Lower lobe of right lung (tissue), 2 donors: ENCODE measurements at regions not wholly inside any gene's neighbourhood (a gene's known extent, or its start where the extent isn't known, plus 50 kb on each side); places are given as distances from the start of the nearest gene placed in this dataset.

Experiments used
- ATAC-seq, 2 donors: fragments of 200-7000 bp; cut with Tn5 transposase; one replicate each; pipeline ENCODE4 v1.9.1; 2020 to 2022; ENCODE audit warnings: mild to moderate bottlenecking in 2 of 2, moderate library complexity in 2 of 2
- DNase-seq: peaks from one replicate; pipeline ENCODE4 v3.0.0-alpha.2; 2020
- H3K27ac ChIP-seq: fragments of 200-600 bp; one replicate; pipeline ENCODE4 v1.8.0; 2022
- H3K27me3 ChIP-seq: fragments of 200-600 bp; one replicate; pipeline ENCODE4 v1.8.0; 2022; ENCODE audit warnings: low read depth
- H3K36me3 ChIP-seq: fragments of 200-600 bp; one replicate; pipeline ENCODE4 v1.8.0; 2022; ENCODE audit warnings: mild to moderate bottlenecking
- H3K4me1 ChIP-seq: fragments of 200-600 bp; one replicate; pipeline ENCODE4 v1.8.0; 2022
- H3K4me3 ChIP-seq: fragments of 200-600 bp; one replicate; pipeline ENCODE4 v1.8.0; 2022; ENCODE audit warnings: mild to moderate bottlenecking
- H3K9me3 ChIP-seq: fragments of 200-600 bp; one replicate; pipeline ENCODE4 v1.8.0; 2022
- intact Hi-C: fragments of 100-400 bp; cut with DNase I; formaldehyde crosslinking; loops from one replicate; pipeline ENCODE4 v1.11.0; 2022
- TF ChIP-seq, protein P1 (sequence below): fragments of 200-600 bp; IDR thresholded peaks from one replicate; pipeline ENCODE4 v1.8.0; 2022; ENCODE audit warnings: antibody characterized with exemption, mild to moderate bottlenecking
- donor health status: DM: no; HTN: yes; CAD: no; lungs with severe emphysema.

DNA sequence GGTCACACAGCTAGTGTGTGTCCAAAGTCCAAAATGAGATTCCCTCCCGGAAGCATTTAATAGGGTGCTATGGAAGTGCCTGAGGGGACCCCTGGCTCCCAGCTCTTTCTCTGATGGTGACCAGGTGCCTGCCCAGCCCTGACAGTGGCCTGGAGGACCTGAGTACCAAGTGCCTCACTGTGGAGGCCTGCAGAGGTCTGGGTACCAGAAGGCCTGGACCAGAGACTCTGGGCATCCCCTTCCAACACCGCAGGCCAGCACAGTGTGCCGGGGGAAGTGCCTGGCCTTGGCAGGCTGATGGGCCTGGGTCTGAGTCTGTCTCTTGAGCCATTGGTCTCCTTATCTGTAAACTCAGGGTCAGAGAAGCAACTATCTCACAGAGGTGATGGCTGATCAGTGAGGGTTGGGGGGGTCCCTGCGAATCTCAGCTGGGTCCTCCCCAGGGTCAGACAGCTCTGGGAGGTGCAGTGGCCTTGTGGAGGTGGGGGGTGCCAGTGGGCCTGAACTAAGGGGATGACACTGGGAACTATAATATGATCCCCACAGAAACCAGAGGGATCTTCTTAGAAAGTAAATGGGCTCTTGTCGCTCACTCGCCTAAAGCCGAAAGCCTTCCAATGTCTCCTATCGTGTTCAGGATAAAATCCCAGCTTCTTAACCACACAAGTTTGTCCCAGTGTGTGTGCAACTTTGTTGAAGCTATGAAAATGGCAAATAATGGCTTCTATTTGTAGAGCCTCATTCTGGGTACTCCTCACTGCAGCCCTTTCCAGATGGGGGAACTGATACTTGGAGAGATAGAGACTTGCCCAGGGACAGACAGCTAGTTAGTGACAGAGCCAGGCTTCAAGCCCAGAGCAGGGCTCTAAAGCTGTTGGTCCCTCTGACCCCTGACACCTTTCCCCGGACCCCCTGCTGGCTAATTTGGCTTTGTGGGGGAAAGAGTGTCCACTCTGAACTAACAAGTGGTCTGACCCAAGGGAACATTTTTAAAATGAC lies 225.1 kb downstream of the TFCP2L1 start:
- Histone ChIP-seq H3K27me3 (peaks cover 16% of the 10 kb centered on the region), H3K4me3 (no peak overlapping the region), H3K27ac (no peak overlapping the region), H3K36me3 (no peaks in the 10 kb centered on the region), H3K4me1 (no peaks in the 10 kb centered on the region), H3K9me3 (no peaks in the 10 kb centered on the region)
- no peak for ATAC-seq
- TF ChIP-seq, protein P1, sequence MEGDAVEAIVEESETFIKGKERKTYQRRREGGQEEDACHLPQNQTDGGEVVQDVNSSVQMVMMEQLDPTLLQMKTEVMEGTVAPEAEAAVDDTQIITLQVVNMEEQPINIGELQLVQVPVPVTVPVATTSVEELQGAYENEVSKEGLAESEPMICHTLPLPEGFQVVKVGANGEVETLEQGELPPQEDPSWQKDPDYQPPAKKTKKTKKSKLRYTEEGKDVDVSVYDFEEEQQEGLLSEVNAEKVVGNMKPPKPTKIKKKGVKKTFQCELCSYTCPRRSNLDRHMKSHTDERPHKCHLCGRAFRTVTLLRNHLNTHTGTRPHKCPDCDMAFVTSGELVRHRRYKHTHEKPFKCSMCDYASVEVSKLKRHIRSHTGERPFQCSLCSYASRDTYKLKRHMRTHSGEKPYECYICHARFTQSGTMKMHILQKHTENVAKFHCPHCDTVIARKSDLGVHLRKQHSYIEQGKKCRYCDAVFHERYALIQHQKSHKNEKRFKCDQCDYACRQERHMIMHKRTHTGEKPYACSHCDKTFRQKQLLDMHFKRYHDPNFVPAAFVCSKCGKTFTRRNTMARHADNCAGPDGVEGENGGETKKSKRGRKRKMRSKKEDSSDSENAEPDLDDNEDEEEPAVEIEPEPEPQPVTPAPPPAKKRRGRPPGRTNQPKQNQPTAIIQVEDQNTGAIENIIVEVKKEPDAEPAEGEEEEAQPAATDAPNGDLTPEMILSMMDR, result no peak
- no peak for DNase-seq
- intact Hi-C loops, result no loop called here

DNA sequence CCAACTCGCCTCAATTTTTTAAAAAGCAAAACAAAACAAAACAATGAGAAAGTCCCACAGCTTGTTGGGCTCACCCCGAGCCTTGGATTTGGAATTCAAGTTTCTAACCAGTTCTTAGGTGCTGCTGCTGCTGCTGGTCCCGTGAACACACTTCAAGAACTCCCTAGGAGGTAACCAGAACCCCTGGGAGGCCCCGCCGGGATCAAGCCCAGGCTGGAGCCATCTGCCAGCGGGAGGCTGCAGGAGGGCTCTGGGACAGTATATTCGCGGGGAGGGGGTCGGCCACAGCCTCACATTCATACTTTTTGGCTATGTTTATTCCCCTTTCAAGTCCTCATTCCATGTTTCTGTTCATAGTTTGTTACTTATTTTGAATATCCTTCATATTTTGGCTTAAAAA lies 223.4 kb downstream of the TFCP2L1 start:
- Histone ChIP-seq H3K4me1 (no peaks in the 10 kb centered on the region), H3K36me3 (no peaks in the 10 kb centered on the region), H3K4me3 (no peak overlapping the region), H3K27me3 (peaks cover 10% of the 10 kb centered on the region), H3K9me3 (no peaks in the 10 kb centered on the region), H3K27ac (no peak overlapping the region)
- TF ChIP-seq, protein P1, result no peak
- DNase-seq (no peak), ATAC-seq (no peak)
- intact Hi-C loops, result no loop called here

DNA sequence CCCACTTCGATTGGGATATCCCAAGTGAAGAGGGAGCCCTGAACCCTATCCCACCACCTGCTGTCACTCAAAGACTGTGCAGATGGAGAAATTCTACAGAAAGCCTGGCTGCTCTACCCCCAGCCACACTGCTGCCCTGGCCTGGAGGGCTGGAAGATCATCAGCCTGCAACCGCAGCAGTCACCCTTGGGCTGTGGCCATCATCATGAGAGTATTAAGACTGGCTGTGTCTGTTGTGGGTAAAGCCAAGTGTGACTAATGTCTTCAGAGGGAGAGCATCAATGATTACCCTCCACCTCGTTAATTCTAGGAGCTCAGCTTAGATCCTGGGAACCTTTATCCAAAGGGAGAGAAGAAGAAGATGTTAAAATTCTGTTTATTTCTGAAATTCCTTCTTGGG lies 221.5 kb downstream of the TFCP2L1 start:
- no peaks in the 10 kb centered on the region for H3K4me1 ChIP-seq
- no peak for DNase-seq
- intact Hi-C loops, result no loop called here
- no peak for ATAC-seq
- H3K4me3 ChIP-seq, result no peak overlapping the region
- no peak overlapping the region for H3K27ac ChIP-seq
- H3K27me3 ChIP-seq, result peaks cover 10% of the 10 kb centered on the region
- H3K36me3 ChIP-seq, result no peaks in the 10 kb centered on the region
- TF ChIP-seq, protein P1, result no peak
- no peaks in the 10 kb centered on the region for H3K9me3 ChIP-seq

DNA sequence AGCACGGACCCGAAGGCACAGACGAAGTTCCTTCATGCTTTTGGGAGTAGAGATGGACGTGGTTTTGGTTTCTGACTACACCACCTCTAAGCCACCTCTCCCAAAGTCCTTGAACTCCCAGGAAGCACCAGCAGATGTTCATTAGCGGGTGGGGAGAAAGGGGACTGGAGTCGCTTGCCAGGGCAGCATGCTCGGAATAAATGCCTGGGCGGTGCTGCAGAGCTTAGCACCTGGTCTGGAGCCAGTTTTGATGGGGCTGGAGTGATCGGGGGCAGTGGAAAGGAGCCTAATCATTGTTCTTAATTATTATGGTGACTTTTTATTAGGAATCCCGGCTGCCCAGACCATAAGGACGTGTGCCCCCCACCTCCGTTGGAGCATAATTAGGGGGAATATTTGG lies 220.8 kb downstream of the TFCP2L1 start:
- H3K27ac ChIP-seq, result no peak overlapping the region
- no peak overlapping the region for H3K4me3 ChIP-seq
- no peaks in the 10 kb centered on the region for H3K9me3 ChIP-seq
- TF ChIP-seq, protein P1, result no peak
- H3K4me1 ChIP-seq, result no peaks in the 10 kb centered on the region
- H3K27me3 ChIP-seq, result peaks cover 10% of the 10 kb centered on the region
- ATAC-seq (no peak), DNase-seq (no peak)
- intact Hi-C loops, result no loop called here
- H3K36me3 ChIP-seq, result no peaks in the 10 kb centered on the region

DNA sequence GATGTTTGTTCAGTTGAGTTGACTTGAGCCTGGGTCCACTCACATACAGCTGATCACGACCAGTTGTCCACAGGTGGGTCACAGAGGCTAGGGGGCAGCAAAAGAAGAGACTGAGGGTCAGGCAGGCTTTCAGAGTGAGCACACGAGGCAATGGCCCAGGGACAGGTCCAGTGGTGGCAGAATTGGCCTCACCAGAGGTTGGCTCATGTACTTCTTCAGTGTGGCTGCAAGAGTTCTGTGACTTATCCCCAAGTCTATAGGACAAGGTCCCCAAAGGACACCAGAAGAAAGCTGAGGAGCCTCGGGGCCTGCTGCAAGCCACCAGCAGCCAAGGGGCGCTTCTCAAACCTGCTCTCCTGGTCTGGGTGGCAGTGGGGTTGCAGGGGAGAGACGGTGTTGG lies 219.8 kb downstream of the TFCP2L1 start:
- no peaks in the 10 kb centered on the region for H3K36me3 ChIP-seq
- intact Hi-C loops, result no loop called here
- no peaks in the 10 kb centered on the region for H3K4me1 ChIP-seq
- TF ChIP-seq, protein P1, result no peak
- no peak for DNase-seq
- no peak overlapping the region for H3K27ac ChIP-seq
- H3K27me3 ChIP-seq, result peaks cover 10% of the 10 kb centered on the region
- no peaks in the 10 kb centered on the region for H3K9me3 ChIP-seq
- H3K4me3 ChIP-seq, result no peak overlapping the region
- no peak for ATAC-seq
